ENCODE measurements at regions not wholly inside any gene's neighbourhood (a gene's known extent, or its start where the extent isn't known, plus 50 kb on each side); places are given as distances from the start of the nearest gene placed in this dataset.

- H3K4me3 ChIP-seq (ENCODE audit: low read depth, low read length) = no peak overlapping the region
- no peaks in the 10 kb centered on the region for H3K27me3 ChIP-seq (ENCODE audit: control insufficient read depth, insufficient read depth, low read length)
- POLR2A ChIA-PET = no interaction called here
- no peaks in the 10 kb centered on the region for H3K36me3 ChIP-seq (ENCODE audit: control insufficient read depth, insufficient read depth, low read length)
- CTCF ChIA-PET = no interaction called here
- no peak for DNase-seq (ENCODE audit: low read depth)
- TF ChIP-seq CTCF (IDR thresholded peaks at IDR 0.05; ENCODE audit: insufficient read depth, low read depth, low read length) = no peak
Observed at GRCh38 chr4:162634390-162634789, 470.6 kb upstream of the FSTL5 start.

GRCh38 chr4:162622664-162623063 lies 458.9 kb upstream of the FSTL5 start:
- no peak for DNase-seq (ENCODE audit: low read depth)
- ChIA-PET POLR2A (no interaction called here), CTCF (no interaction called here)
- TF ChIP-seq CTCF (IDR thresholded peaks at IDR 0.05; ENCODE audit: insufficient read depth, low read depth, low read length) = no peak
- no peaks in the 10 kb centered on the region for H3K36me3 ChIP-seq (ENCODE audit: control insufficient read depth, insufficient read depth, low read length)
- H3K27me3 ChIP-seq (ENCODE audit: control insufficient read depth, insufficient read depth, low read length) = no peaks in the 10 kb centered on the region
- H3K4me3 ChIP-seq (ENCODE audit: low read depth, low read length) = no peak overlapping the region

- H3K36me3 ChIP-seq (ENCODE audit: control insufficient read depth, insufficient read depth, low read length) = no peaks in the 10 kb centered on the region
- ChIA-PET POLR2A (no interaction called here), CTCF (no interaction called here)
- no peaks in the 10 kb centered on the region for H3K27me3 ChIP-seq (ENCODE audit: control insufficient read depth, insufficient read depth, low read length)
- DNase-seq (ENCODE audit: low read depth) = no peak
- H3K4me3 ChIP-seq (ENCODE audit: low read depth, low read length) = no peak overlapping the region
- no peak for TF ChIP-seq CTCF (IDR thresholded peaks at IDR 0.05; ENCODE audit: insufficient read depth, low read depth, low read length)
Observed at GRCh38 chr4:162610116-162610515, 446.3 kb upstream of the FSTL5 start.

- ChIA-PET POLR2A (no interaction called here), CTCF (no interaction called here)
- Histone ChIP-seq H3K27me3 (ENCODE audit: control insufficient read depth, insufficient read depth, low read length) (no peaks in the 10 kb centered on the region), H3K36me3 (ENCODE audit: control insufficient read depth, insufficient read depth, low read length) (no peaks in the 10 kb centered on the region), H3K4me3 (ENCODE audit: low read depth, low read length) (no peak overlapping the region)
- no peak for TF ChIP-seq CTCF (IDR thresholded peaks at IDR 0.05; ENCODE audit: insufficient read depth, low read depth, low read length)
- DNase-seq (ENCODE audit: low read depth) = no peak
Observed at GRCh38 chr4:162586266-162586665, 422.5 kb upstream of the FSTL5 start.

DNA sequence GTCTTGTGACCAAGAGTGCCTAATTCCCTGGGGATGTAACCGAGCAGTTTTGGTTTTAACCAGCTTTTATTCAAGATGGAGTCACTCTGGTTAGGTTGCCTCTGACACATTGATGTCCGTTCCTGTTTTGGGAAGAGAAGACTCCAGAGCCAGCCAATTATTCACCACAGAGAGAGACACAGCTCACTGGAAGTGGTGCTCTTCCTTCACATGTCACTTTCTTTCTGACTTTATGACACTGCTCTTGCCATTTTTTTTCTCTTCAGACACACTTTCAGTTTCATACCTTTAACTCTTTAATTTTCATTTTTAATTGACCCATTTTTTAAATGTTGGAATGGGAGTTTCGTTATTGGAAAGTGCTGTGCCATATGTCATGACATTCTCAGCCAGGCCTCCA lies 418.4 kb upstream of the FSTL5 start:
- no peak for TF ChIP-seq CTCF (IDR thresholded peaks at IDR 0.05; ENCODE audit: insufficient read depth, low read depth, low read length)
- DNase-seq (ENCODE audit: low read depth) = no peak
- Histone ChIP-seq H3K27me3 (ENCODE audit: control insufficient read depth, insufficient read depth, low read length) (no peaks in the 10 kb centered on the region), H3K36me3 (ENCODE audit: control insufficient read depth, insufficient read depth, low read length) (no peaks in the 10 kb centered on the region), H3K4me3 (ENCODE audit: low read depth, low read length) (no peak overlapping the region)
- ChIA-PET CTCF (no interaction called here), POLR2A (no interaction called here)

All from BJ (cell line).